GM18505 (cell line): ENCODE measurements at regions not wholly inside any gene's neighbourhood (a gene's known extent, or its start where the extent isn't known, plus 50 kb on each side); places are given as distances from the start of the nearest gene placed in this dataset.

Source experiments
- ATAC-seq: cut with Tn5 transposase; IDR thresholded peaks from one replicate; pipeline ENCODE4 v1.9.1; 2021; ENCODE audit not compliant: unreplicated experiment
- POLR2A ChIP-seq: IDR thresholded peaks from 4 replicates; pipeline ENCODE4 v1.6.1; 2011; ENCODE audit warnings: borderline replicate concordance; ENCODE audit not compliant: insufficient read depth, insufficient read length; ENCODE audit errors: extremely low read depth

DNA sequence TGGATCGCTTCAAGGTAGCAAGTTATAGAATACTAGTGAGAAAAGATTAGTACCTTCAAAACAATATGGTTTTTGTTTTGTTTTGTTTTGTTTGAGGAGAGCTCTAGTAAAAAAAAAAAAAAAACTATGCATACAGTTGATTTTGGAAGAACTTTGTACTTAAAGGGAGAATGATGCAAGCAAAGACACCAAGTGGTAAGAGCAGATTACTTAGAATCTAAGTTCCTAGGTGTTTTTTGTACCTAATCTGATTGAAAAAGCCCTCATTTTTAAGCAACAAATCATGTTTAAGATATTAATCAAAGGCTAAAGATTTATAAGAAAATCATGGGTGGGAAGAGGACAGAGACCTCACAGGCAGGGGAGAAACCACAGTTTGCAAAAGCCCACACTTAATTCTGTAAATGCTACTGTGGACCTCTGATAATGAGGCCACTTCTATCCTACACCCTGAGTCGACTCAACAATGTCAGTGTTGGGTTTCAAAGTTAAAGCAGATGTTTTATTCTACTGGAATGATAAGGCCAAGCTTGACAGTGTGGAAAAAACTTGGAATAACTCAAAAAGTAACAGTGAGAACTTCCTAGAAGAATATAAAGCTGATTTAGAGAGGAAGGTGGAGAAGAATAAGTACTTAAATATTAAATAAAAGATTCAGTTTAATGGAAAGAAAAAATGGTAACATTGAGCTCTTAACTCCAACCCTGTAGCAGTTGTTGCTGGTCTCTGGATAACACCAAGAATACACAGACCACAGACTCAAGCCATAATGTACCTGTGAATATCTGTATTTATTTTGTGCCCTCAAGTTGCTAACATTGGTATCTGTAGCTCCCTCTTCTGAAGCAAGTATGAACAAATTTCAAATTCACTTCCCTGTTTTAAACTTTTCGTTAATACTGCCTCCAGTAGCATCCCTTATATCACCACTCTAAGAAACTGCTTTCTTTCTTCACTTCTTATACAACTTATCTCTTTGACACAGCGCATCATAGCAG is 1047.8 kb downstream of the EPHA7 start:
- TF ChIP-seq POLR2A = no peak
- ATAC-seq = no peak

- no peak for TF ChIP-seq POLR2A
- no peak for ATAC-seq
These were observed 1050.0 kb downstream of the EPHA7 start for GRCh38 chr6:92369309-92369708.

DNA sequence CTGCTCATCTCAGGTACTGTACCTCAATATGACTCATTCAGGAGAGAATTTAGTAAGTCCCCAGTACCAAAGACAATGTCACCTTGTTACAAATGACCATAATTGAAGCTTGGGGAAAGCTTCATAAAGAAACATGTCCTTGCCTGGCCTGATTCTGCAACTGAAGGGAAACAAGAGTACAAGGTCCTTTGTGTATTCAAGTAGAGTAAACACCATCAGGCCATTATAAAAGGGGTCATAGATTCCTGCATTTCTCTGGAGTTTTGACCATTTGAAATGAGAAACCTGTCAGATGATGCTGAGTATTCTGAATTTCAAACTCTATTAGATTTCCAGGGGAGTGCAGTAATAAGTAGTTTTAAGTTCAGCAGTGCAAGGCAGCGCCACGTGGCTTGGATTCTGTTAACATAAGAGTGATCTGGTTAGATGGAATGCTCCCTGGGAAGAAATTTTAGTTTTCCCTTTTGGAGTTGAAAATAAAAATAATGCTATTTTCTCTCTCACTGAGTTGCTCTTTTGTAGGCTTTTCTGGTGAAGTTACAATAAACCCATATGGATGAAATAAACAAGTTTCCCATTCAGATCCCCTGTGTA is 1054.3 kb downstream of the EPHA7 start:
- no peak for ATAC-seq
- no peak for TF ChIP-seq POLR2A

DNA sequence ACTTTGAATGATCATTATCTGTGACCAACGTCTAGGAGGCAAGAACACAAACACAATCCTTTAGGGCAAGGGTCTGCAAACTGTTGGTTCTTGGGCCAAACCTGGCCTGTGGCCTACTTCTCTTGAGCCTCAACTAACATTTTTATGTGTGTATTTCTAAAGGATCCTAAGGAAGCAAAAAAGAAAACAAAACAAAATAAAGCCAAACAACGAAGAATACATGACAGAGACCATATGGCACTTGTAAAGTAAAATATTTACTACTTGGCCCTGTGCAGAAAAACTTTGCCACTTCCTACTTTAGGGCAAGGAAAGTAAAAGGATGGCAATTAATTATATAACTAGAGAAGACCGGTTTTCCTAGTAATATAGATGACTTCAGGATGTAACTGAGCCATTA is 1056.2 kb downstream of the EPHA7 start:
- no peak for ATAC-seq
- no peak for TF ChIP-seq POLR2A

GRCh38 chr6:92362404-92362803 is 1057.0 kb downstream of the EPHA7 start:
- TF ChIP-seq POLR2A = no peak
- no peak for ATAC-seq

- no peak for ATAC-seq
- no peak for TF ChIP-seq POLR2A
These were observed 1057.4 kb downstream of the EPHA7 start for GRCh38 chr6:92361990-92362389.

DNA sequence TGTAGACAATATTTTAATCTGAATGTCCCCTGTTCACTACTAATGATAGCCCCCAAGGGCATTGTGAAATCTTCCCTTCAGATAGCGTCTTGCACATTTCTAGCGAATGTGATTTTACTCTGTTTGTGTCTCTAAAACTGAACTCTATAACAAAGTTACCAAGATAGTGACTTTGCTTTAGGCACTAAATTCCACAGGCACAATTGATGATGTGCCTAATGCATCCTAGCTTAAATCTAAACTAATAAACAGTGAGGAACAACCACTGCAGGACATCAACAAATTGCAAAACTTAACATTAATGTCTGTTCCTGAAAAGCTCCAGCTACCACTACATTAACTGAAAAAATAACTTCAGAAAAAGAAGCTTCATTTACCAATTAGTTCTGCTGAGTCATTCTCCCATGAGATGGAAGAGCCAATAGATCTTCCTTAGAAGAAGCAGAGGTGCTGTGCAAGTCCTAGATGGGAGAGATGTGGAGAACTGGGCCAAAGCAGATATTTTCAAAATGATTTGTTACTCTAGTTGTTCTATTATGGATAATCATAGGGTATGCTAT is 1065.0 kb downstream of the EPHA7 start:
- no peak for TF ChIP-seq POLR2A
- no peak for ATAC-seq

DNA sequence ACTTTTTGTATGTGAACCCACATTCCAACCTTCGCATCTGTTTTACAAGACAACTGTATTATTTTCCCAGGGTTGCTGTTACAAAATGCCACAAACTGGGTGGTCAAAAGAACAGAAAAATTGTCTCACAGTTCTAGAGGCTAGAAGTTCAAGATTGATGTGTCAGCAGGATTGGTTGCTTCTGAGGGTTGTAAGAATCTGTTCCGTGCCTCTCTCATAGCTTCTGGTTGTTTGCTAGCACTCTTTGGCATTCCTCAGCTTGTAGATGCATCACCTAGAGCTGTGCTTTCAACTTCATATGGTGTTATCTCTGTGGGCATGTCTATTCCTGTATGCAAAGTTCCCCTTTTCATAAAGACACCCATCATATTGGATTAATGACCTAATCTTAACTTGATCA is 1067.2 kb downstream of the EPHA7 start:
- ATAC-seq = no peak
- no peak for TF ChIP-seq POLR2A

- no peak for ATAC-seq
- TF ChIP-seq POLR2A = no peak
These were observed 1078.2 kb downstream of the EPHA7 start for GRCh38 chr6:92341201-92341600.

DNA sequence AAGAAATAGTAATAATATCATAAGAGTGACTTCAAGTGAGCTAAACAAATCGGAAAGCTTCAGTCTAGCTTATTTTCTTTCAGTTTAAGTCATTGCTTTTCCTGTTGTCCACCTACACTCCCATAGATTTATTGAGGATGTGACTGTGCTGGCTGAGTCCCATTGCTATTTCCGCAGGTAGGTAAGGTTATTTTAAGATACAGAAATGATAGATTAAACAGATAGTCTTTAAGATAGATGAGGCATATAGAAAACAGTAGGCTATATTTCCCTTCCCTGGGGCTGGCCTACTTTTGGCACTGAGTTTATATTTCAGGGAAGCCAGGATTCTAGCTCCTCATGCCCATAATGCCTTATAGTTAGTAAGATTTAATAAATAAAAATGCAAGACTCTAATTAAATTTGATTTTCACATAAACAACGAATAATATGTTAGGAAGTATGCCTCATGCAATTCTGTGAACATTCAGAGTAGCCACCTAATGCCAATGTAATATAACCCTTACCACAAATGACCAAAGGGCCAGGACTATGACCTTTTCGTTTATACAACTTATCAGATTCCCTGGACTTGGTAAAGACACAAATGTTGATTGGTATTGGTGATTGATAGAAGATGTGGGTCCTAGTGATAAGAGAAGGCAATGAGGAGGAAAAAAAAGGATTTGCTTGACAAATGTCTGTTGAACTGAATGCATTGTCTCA is 1079.3 kb downstream of the EPHA7 start:
- TF ChIP-seq POLR2A = no peak
- ATAC-seq = no peak

GRCh38 chr6:92337571-92337970 is 1081.8 kb downstream of the EPHA7 start:
- no peak for ATAC-seq
- no peak for TF ChIP-seq POLR2A

DNA sequence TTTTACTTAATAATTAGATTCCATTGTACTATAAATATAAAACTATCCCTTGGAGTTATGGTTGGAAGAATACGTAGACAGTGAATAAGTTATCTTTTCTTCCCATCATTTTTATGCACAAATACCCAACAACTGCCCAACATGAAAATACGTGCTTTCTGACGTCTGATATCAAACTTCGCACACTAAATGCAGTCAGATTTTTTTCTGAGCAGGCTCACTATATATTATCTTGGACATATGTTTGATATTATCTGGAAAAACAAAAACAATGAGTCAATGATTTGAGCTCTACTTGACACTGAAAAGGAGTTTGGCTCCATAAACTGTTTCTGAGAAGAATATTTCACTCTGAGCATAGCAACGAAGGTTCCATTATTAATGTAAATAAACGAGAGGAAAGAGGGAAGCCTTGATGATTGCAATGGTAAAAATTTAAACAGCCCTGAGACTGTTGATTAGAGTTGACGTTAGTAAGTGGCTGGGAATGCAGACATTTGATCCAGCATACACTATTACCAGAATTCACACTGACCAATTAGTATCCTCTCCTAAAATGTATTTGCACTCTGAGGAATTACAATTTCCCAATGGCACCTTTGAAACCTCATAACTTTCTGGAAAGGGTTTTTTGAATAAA is 1090.0 kb downstream of the EPHA7 start:
- TF ChIP-seq POLR2A = no peak
- no peak for ATAC-seq

- ATAC-seq = no peak
- no peak for TF ChIP-seq POLR2A
These were observed 1104.0 kb downstream of the EPHA7 start for GRCh38 chr6:92315312-92315711.
